PC-3 (cell line): ENCODE measurements at regions not wholly inside any gene's neighbourhood (a gene's known extent, or its start where the extent isn't known, plus 50 kb on each side); places are given as distances from the start of the nearest gene placed in this dataset.

Source experiments
- ATAC-seq: fragments of 200-7000 bp; cut with Tn5 transposase; 2 replicates; pipeline ENCODE4 v1.9.1; 2020; ENCODE audit warnings: mild to moderate bottlenecking, moderate library complexity
- BruUV-seq: library from RNA; stranded (reverse); fragments of 400-500 nt; replicated peaks from 2 replicates; lab custom pipeline; 2021; lab: Mats Ljungman, UMichigan
- CTCF ChIA-PET: fragments of 300-600 bp; sonication (Branson Sonifier 250); formaldehyde crosslinking; loops from one replicate; lab custom pipeline; 2022; ENCODE audit warnings: antibody characterized with exemption; lab: Charles Lee
- POLR2A ChIA-PET: fragments of 300-600 bp; sonication (Branson Sonifier 250); formaldehyde crosslinking; loops from one replicate; lab custom pipeline; 2022; ENCODE audit warnings: antibody characterized with exemption; ENCODE audit not compliant: unreplicated experiment; lab: Charles Lee
- DNase-seq: peaks from one replicate; pipeline ENCODE4 v3.0.0-alpha.2; 2015
- H2AFZ ChIP-seq: fragments of 300-600 bp; sonication (generic); 2 replicates; pipeline ENCODE4 v1.6.0; 2016; ENCODE audit warnings: antibody characterized with exemption, low read length
- H3F3A ChIP-seq: fragments of 300-600 bp; sonication (generic); one replicate; pipeline ENCODE4 v1.6.0; 2017; ENCODE audit warnings: antibody characterized with exemption, low read length, control low read depth, mild to moderate bottlenecking; ENCODE audit not compliant: unreplicated experiment
- H3K27ac ChIP-seq: fragments of 300-600 bp; sonication (generic); 2 replicates; pipeline ENCODE4 v1.5.1; 2016; ENCODE audit warnings: mild to moderate bottlenecking, low read length
- H3K27me3 ChIP-seq: fragments of 300-600 bp; sonication (generic); 2 replicates; pipeline ENCODE4 v1.6.1; 2016; ENCODE audit warnings: low read length, mixed read lengths
- H3K36me3 ChIP-seq: fragments of 300-600 bp; sonication (generic); 2 replicates; pipeline ENCODE4 v1.6.1; 2016; ENCODE audit warnings: low read depth, mixed run types, low read length, mixed read lengths
- H3K4me1 ChIP-seq: fragments of 300-600 bp; sonication (generic); 2 replicates; pipeline ENCODE4 v1.5.1; 2016; ENCODE audit warnings: low read length; ENCODE audit not compliant: insufficient read depth
- H3K4me2 ChIP-seq: fragments of 300-600 bp; sonication (generic); 2 replicates; pipeline ENCODE4 v1.6.0; 2016; ENCODE audit warnings: low read length
- H3K4me3 ChIP-seq: fragments of 300-600 bp; sonication (generic); 2 replicates; pipeline ENCODE4 v1.5.1; 2016; ENCODE audit warnings: mild to moderate bottlenecking, low read length, mixed read lengths
- H3K79me2 ChIP-seq: fragments of 300-600 bp; sonication (generic); 2 replicates; pipeline ENCODE4 v1.6.1; 2017; ENCODE audit warnings: low read length, mixed read lengths
- H3K9ac ChIP-seq: fragments of 300-600 bp; sonication (generic); 2 replicates; pipeline ENCODE4 v1.6.0; 2016; ENCODE audit warnings: mild to moderate bottlenecking, low read length
- H3K9me2 ChIP-seq: fragments of 300-600 bp; sonication (generic); replicated peaks from 2 replicates; pipeline ENCODE4 v1.6.1; 2016; ENCODE audit warnings: mixed run types, low read length, mixed read lengths
- H3K9me3 ChIP-seq: fragments of 300-600 bp; sonication (generic); 2 replicates; pipeline ENCODE4 v1.6.1; 2016; ENCODE audit warnings: low read length, mixed read lengths
- H4K20me1 ChIP-seq: fragments of 300-600 bp; sonication (generic); 2 replicates; pipeline ENCODE4 v1.6.1; 2016; ENCODE audit warnings: low read length, mixed read lengths
- CTCF ChIP-seq: fragments of 300-600 bp; sonication (generic); conservative IDR thresholded peaks from 2 replicates; pipeline ENCODE4 v1.5.1; 2017; ENCODE audit warnings: antibody characterized with exemption, low read depth, mild to moderate bottlenecking, low read length
- EZH2 ChIP-seq: fragments of 300-600 bp; sonication (generic); IDR thresholded peaks from one replicate; pipeline ENCODE4 v1.6.1; 2017; ENCODE audit warnings: antibody characterized with exemption, mild to moderate bottlenecking, low read length; ENCODE audit not compliant: unreplicated experiment
- EZH2phosphoT487 ChIP-seq: fragments of 300-600 bp; sonication (generic); IDR thresholded peaks from 2 replicates; pipeline ENCODE4 v1.6.1; 2018; ENCODE audit warnings: mild to moderate bottlenecking, antibody characterized with exemption, low read length, borderline replicate concordance
- intact Hi-C: fragments of 100-400 bp; cut with micrococcal nuclease; formaldehyde crosslinking; loops from 2 replicates; pipeline ENCODE4 v1.9.0; 2023

DNA sequence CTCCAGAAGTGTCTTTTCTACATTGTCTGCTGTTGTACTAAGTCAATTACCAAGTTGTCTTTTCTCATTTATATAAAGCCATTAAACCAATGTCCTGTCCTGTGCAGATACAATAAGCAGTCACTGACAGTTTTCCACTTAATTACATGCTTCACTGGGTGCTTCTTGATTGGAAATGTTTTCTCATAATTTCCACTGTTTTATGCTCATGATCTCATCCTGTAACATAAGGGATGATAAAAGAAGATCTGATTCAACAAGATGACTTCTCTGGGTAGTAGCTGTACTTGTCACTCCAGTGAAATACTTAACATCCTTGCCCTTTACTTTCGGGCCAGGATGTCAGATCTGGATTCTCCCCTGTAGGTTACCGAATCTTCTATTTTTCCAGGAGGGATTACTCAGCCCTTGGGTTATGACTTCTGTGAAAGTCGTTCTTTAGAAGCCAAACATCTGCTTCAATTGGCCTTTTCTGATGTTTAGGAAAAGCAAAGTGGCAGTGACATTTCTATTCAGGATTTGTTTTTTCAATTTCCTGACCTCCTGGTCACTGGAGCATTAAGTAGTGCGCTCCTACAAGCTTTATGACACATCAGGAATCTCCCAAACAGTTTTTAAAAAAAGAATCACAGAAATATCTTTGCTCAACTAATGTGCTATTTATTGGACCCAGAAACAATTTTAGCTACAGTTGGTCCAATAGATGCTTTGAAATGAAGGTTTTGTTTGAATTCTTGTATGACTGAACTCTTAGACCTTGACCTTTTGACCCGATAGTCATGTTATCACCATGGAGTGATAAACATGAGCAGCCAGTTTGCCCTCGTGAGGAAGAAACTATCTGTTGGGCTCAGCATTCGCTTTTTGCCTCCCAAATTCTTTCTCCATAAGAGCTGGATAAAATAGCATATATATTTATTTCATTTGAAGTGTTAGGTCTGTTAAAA, 234.5 kb upstream of the SSTR1 start:
- Histone ChIP-seq H3K79me2 (no peaks in the 10 kb centered on the region), H3K27me3 (0 out of 2 replicates have a peak, but pooled peaks cover 4% of the 10 kb centered on the region), H3K4me1 (no peaks in the 10 kb centered on the region), H3K4me3 (no peak overlapping the region), H2AFZ (no peak overlapping the region), H3K9ac (no peak overlapping the region), H3K36me3 (no peaks in the 10 kb centered on the region), H4K20me1 (no peaks in the 10 kb centered on the region), H3F3A (no peaks in the 10 kb centered on the region), H3K4me2 (no peak overlapping the region), H3K27ac (no peak overlapping the region), H3K9me3 (no peaks in the 10 kb centered on the region), H3K9me2 (no peaks in the 10 kb centered on the region)
- CTCF ChIA-PET = no interaction called here
- ATAC-seq = no peak
- POLR2A ChIA-PET = no interaction called here
- intact Hi-C loops = no loop called here
- no peak for DNase-seq
- TF ChIP-seq EZH2phosphoT487 (no peak), EZH2 (no peak), CTCF (no peak)
- no TSS peak for BruUV-seq

DNA sequence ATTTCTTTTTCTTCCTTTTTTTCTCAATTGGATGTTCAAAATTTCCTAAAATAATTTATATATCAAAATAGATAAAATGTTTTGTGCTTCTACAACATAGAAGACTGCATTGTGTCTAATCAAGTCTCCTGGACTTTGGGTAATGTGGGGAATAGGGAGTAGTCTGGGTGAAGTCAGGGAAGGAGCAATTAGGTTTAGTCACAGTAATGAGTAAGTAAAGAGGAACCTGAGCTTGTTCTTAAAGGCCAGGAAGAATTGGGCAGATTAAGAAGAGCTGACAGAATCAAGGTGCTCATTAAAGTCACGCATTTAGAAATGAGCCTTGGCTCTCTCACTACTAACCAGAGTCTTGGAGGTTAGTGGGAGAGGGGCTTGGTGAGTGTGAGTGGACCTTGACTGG, 233.3 kb upstream of the SSTR1 start:
- POLR2A ChIA-PET = no interaction called here
- Histone ChIP-seq H3F3A (no peaks in the 10 kb centered on the region), H3K27me3 (0 out of 2 replicates have a peak, but pooled peaks cover 4% of the 10 kb centered on the region), H3K9me3 (no peaks in the 10 kb centered on the region), H3K9ac (no peak overlapping the region), H3K4me2 (no peak overlapping the region), H3K9me2 (no peaks in the 10 kb centered on the region), H3K36me3 (no peaks in the 10 kb centered on the region), H3K4me1 (no peaks in the 10 kb centered on the region), H3K4me3 (no peak overlapping the region), H3K27ac (no peak overlapping the region), H3K79me2 (no peaks in the 10 kb centered on the region), H4K20me1 (no peaks in the 10 kb centered on the region), H2AFZ (no peak overlapping the region)
- TF ChIP-seq CTCF = no peak
- TF ChIP-seq EZH2 = no peak
- TF ChIP-seq EZH2phosphoT487 = no peak
- intact Hi-C loops = no loop called here
- DNase-seq (no peak), ATAC-seq (no peak)
- CTCF ChIA-PET = no interaction called here
- no TSS peak for BruUV-seq

- no peak for DNase-seq
- TF ChIP-seq CTCF (no peak), EZH2phosphoT487 (no peak), EZH2 (no peak)
- ChIA-PET POLR2A (no interaction called here), CTCF (no interaction called here)
- H3K4me1 ChIP-seq = no peaks in the 10 kb centered on the region
- no peaks in the 10 kb centered on the region for H3K79me2 ChIP-seq
- intact Hi-C loops = no loop called here
- H3K9ac ChIP-seq = no peak overlapping the region
- ATAC-seq = no peak
- H3K36me3 ChIP-seq = no peaks in the 10 kb centered on the region
- H4K20me1 ChIP-seq = no peaks in the 10 kb centered on the region
- no peak overlapping the region for H3K4me3 ChIP-seq
- H3K27me3 ChIP-seq = 0 out of 2 replicates have a peak, but pooled peaks cover 4% of the 10 kb centered on the region
- H3K9me2 ChIP-seq = no peaks in the 10 kb centered on the region
- no peak overlapping the region for H3K27ac ChIP-seq
- no peak overlapping the region for H2AFZ ChIP-seq
- H3F3A ChIP-seq = no peaks in the 10 kb centered on the region
- H3K9me3 ChIP-seq = peaks cover 6% of the 10 kb centered on the region; the same call in 1 of the 2 replicates
- no TSS peak for BruUV-seq
- H3K4me2 ChIP-seq = no peak overlapping the region
Measured at GRCh38 chr14:37977481-37977880, 230.2 kb upstream of the SSTR1 start.
